Effector CD4-positive, alpha-beta T cell (primary cell): ENCODE measurements at regions not wholly inside any gene's neighbourhood (a gene's known extent, or its start where the extent isn't known, plus 50 kb on each side); places are given as distances from the start of the nearest gene placed in this dataset.

ENCODE experiments used
- DNase-seq: peaks from one replicate; pipeline ENCODE4 v3.0.0-alpha.2; 2020

DNA sequence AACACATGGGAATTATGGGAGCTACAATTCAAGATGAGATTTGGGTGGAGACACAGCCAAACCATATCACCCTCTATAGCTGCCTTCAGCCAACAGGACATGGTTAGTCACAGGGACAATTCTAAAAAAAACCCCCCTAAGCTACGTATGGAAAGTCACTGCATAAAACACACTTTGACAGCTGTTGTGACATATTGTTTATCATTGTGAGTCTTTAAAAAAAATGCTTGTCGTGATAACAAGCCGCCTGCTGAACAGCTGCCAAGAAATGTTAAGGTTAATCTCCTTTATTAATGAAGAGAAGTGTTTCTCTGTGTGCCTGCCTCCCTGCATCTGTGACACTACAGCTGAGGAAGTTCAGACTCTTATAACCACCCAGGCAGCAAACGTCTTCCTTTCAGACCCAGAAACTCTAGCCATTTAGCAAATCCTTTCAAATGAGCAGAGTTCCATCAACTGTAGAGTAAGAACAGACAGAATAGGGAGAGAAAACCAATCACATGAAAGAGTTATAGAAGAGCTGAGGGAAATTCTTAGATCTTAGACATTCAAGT is 1459.6 kb upstream of the TMEM132C start:
- no peak for DNase-seq

DNA sequence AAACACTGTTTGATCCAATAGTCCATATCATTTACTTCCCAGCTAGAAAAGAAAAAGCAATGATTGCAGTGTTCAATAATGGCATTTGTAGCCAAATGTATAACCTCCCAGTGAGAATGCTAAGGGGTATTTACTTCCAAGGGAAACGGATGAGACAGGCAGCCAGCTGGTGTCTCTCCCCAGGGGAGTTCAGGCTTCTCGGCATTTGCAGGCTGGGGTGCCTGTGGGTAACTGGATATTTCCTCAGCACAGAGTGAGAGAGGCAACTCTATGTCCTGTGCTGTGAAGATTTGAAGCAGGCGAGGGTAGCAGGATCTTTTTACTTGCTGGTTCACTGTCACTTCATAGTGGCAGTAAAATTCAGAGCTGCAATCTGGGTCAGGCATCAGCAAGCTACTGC is 1455.6 kb upstream of the TMEM132C start:
- DNase-seq = no peak

GRCh38 chr12:126819554-126819953 is 1447.4 kb upstream of the TMEM132C start:
- no peak for DNase-seq

DNA sequence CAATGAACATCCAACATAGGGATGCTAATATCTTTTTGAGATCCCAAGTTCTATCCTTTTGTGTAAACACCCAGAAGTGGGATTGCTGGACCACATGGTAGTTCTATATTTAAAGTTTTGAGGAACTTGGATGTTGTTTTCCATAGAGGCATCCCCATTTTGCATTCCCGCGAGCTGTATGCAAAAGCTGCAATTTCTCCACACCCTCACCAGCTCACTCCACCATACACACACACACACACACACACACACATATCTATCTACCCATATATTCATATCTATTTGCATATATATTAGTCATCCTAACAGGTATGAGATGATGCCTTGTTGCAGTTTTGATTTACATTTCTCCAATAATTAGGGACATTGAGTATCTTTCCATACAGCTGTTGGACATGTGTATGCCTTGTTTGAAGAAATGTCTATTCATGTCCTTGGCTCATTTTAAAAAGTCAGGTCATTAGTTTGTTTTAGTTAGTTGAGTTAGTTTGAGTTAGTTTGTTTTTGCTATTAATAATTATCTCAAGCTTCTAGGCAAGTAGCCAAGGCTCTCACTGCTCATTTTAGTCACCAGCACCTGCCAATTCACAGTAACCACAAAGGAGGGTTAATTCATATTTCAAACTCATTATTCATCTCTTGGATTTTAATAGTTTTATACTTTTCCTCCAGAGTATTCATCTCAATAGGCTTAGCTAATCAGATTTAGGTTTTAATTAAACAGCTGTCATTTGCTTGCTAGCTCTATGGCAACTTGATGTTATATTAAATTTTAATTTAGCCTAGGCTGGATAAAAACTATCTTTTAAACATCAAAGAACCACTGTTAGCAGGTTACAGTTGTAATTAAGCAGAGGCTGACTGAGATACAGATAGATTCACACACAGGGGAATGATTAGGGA is 1435.9 kb upstream of the TMEM132C start:
- no peak for DNase-seq

GRCh38 chr12:126837697-126838096 is 1429.3 kb upstream of the TMEM132C start:
- no peak for DNase-seq

GRCh38 chr12:126843915-126844669 is 1422.9 kb upstream of the TMEM132C start:
- no peak for DNase-seq

DNA sequence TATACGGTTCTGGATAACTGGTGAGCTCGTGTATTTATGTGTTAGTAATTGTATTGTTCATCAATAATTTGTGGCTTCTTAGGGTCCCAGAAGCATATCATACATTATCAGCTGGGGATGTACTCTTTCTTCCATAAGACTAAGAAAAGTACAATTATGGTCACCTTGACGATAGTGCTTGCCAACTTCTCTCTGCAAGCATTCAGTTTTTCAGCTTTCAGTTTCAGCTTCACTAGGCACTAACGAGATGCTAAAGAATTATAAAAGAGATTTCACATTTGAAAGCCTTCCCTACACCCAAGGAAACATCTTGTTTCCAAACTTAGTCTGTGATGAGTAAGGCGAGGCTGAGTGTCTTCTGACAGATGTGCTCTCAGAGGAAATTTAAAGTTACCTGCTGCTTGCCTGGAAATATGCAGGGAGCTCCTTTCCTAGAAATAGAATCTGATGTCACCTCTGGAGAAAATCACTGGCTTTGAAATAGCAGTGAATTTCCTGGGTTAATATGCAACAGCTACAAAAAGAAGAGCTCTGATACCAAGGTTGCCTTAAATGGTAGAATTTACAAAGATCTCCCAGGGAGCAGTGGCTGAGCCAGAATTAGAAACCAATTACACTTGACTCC is 1419.9 kb upstream of the TMEM132C start:
- no peak for DNase-seq

GRCh38 chr12:126855768-126856167 is 1411.2 kb upstream of the TMEM132C start:
- no peak for DNase-seq

DNA sequence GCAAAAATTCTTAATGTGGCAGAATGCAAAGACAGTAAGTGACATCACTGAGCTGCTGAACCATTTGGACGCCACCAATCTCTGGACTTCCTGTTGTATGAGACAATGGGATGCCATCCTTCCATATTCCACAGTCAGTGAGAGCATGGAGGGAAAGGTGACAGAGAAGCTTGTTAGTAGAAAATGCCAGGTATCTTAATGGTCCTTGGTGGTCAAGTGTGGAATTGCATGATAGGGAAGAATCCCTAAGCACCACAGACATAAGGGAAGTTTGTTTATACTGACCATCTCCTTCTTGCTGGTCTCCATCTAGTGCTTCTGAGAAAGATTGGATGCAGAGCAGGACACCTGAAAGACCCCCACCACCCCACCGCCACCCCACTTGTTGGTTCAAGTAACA is 1410.0 kb upstream of the TMEM132C start:
- no peak for DNase-seq

DNA sequence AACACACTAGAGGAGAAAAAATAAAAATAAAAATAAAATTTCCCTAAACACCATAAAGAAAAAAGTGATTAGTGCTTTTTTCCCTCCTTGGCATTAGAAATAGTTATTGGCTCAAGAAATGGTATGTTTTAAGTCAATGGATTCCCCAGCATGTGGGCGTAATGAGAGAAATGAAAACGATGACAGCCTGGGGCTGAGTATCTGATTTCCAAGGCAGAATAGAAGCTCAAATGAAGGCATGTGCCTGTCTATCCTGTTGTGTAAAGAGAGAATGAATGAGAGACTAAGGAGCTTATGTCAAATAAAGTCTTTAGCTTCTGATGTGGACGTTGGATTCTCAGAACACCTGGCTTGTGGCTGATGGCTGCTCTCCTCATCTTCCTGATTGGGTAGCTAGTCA is 1408.4 kb upstream of the TMEM132C start:
- no peak for DNase-seq

- no peak for DNase-seq
Observed at GRCh38 chr12:126860210-126860609, 1406.8 kb upstream of the TMEM132C start.

GRCh38 chr12:126862500-126862899 is 1404.5 kb upstream of the TMEM132C start:
- no peak for DNase-seq

GRCh38 chr12:126869644-126870043 is 1397.3 kb upstream of the TMEM132C start:
- DNase-seq = no peak

DNA sequence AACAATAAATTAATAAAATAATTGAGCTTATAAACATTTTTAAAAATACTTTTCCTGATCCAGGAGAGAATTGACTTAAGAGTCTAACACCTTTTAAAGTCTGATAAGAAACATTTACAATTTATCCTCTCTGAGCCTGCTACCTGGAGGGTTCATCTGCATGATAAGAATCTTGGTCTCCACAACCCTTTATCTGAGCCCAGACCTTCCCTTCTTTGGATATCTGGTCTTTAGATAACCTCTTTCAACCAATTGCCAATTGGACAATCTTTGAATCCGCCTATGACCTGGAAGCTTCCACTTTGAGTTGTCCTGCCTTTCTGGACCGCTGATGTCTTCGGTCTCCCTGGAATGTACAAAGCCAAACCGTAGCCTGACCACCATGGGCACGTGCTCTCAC is 1393.3 kb upstream of the TMEM132C start:
- DNase-seq = no peak

- DNase-seq = peak; percentile 42
Observed at GRCh38 chr12:126874427-126875026, 1392.4 kb upstream of the TMEM132C start.

GRCh38 chr12:126879842-126880241 is 1387.1 kb upstream of the TMEM132C start:
- DNase-seq = no peak

- no peak for DNase-seq
Observed at GRCh38 chr12:126883697-126884096, 1383.3 kb upstream of the TMEM132C start.

- DNase-seq = no peak
Observed at GRCh38 chr12:126889501-126889900, 1377.5 kb upstream of the TMEM132C start.

- no peak for DNase-seq
Observed at GRCh38 chr12:126890097-126890496, 1376.9 kb upstream of the TMEM132C start.

- no peak for DNase-seq
Observed at GRCh38 chr12:126891789-126892188, 1375.2 kb upstream of the TMEM132C start.

DNA sequence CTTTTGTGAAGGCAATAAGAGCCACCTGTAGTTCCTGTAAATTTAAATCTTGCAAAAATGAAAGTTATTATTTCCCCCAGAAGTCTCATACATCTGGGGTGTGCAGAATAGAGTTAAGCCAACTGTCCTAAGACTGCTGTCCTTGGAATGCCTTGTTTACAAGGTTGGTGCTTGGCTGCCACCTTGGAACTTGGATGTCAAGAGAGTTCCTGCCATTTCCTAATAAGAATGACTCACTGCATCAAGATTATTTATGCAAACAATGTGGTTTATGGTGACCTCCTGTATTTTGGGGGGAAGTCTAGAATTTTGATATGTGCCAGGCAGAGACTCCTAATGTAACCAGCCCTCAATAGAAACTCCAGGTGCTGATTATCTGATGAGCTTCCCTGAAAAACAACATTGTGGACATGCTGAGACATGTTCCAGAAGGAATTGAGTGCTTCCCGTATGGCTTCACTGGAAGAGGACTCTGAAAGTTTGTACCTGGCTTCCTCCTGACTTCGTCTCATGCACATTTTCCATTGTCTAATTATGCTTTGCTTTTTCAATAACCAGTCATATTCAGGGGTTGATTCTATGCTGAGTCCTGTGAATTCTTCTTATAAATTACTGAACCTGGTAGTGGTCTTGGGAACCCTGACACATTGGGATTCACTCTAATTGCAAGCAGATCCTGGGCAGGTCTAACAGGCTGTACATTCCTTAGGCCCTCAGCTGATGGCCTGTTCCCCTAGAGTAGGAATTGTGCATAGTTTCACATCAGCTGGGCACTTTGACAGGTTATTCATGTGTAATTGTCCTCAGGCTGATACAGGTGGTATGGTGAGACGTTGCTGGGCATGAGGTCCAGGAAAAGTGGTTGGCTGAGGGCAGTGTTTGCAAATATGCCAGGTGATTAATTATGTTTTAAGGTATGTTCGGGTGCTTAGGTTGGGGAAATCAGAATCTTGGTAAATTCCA is 1370.7 kb upstream of the TMEM132C start:
- no peak for DNase-seq

DNA sequence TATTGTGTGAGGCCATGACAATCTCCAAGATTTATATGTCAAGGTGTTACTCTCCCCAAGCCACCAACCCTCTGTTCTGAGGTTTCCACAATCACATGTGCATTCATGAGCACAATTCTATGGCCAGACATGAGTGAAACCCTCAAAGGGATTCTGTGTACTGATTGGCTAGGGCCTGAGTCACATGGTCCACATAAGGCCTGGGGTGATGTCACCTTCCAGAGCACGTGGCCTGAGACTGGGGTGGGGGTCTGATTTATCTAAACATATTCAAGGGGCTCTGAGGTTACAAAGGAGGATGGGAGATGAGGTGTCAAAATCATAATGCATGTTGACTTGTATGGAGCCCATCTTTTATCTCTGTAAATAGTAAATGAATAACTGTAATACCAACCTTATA is 1369.9 kb upstream of the TMEM132C start:
- no peak for DNase-seq
